ENCODE measurements at regions not wholly inside any gene's neighbourhood (a gene's known extent, or its start where the extent isn't known, plus 50 kb on each side); places are given as distances from the start of the nearest gene placed in this dataset.

GRCh38 chr1:14439015-14439414, 159.5 kb upstream of the KAZN start:
- in situ Hi-C loops (cut with HindIII; ENCODE audit: low sequenced_read_pairs): no loop called here

GRCh38 chr1:14440166-14440565, 158.3 kb upstream of the KAZN start:
- in situ Hi-C loops (cut with HindIII; ENCODE audit: low sequenced_read_pairs): no loop called here
- TF ChIP-seq CTCF (IDR thresholded peaks at IDR 0.05; ENCODE audit: low read depth, low read length): no peak
- no peak for DNase-seq (ENCODE audit: low read depth, low spot score)
- H3K4me3 ChIP-seq (ENCODE audit: low read depth, low read length): no peak overlapping the region

More at GRCh38 chr1:14439015-14439414, 159.5 kb upstream of the KAZN start:
- no peak overlapping the region for H3K4me3 ChIP-seq (ENCODE audit: low read depth, low read length)
- no peak for DNase-seq (ENCODE audit: low read depth, low spot score)
- TF ChIP-seq CTCF (IDR thresholded peaks at IDR 0.05; ENCODE audit: low read depth, low read length): no peak

GRCh38 chr1:14440731-14441130, 157.8 kb upstream of the KAZN start:
- TF ChIP-seq CTCF (IDR thresholded peaks at IDR 0.05; ENCODE audit: low read depth, low read length): no peak
- in situ Hi-C loops (cut with HindIII; ENCODE audit: low sequenced_read_pairs): no loop called here
- H3K4me3 ChIP-seq (ENCODE audit: low read depth, low read length): no peak overlapping the region
- DNase-seq (ENCODE audit: low read depth, low spot score): no peak

GRCh38 chr1:14441302-14441741, 157.2 kb upstream of the KAZN start:
- no peak for TF ChIP-seq CTCF (IDR thresholded peaks at IDR 0.05; ENCODE audit: low read depth, low read length)
- DNase-seq (ENCODE audit: low read depth, low spot score): peak; percentile 80
- H3K4me3 ChIP-seq (ENCODE audit: low read depth, low read length): no peak overlapping the region
- in situ Hi-C loops (cut with HindIII; ENCODE audit: low sequenced_read_pairs): no loop called here

- no peak overlapping the region for H3K4me3 ChIP-seq (ENCODE audit: low read depth, low read length)
- in situ Hi-C loops (cut with HindIII; ENCODE audit: low sequenced_read_pairs): no loop called here
- TF ChIP-seq CTCF (IDR thresholded peaks at IDR 0.05; ENCODE audit: low read depth, low read length): no peak
- DNase-seq (ENCODE audit: low read depth, low spot score): no peak
These were observed 155.8 kb upstream of the KAZN start for GRCh38 chr1:14442669-14443068.

GRCh38 chr1:14443164-14443787, 155.2 kb upstream of the KAZN start:
- in situ Hi-C loops (cut with HindIII; ENCODE audit: low sequenced_read_pairs): no loop called here
- no peak overlapping the region for H3K4me3 ChIP-seq (ENCODE audit: low read depth, low read length)
- peak; percentile 34 for DNase-seq (ENCODE audit: low read depth, low spot score)
- TF ChIP-seq CTCF (IDR thresholded peaks at IDR 0.05; ENCODE audit: low read depth, low read length): no peak

Data from astrocyte of the spinal cord (primary cell).